ENCODE measurements at regions not wholly inside any gene's neighbourhood (a gene's known extent, or its start where the extent isn't known, plus 50 kb on each side); places are given as distances from the start of the nearest gene placed in this dataset.

GRCh38 chr1:191536791-191537429 is 621.4 kb upstream of the RGS18 start:
- H3K27me3 ChIP-seq, result no peaks in the 10 kb centered on the region
- H3K9me3 ChIP-seq, result no peaks in the 10 kb centered on the region
- TF ChIP-seq CTCF (IDR thresholded peaks at IDR 0.05), result no peak
- no peaks in the 10 kb centered on the region for H3K4me1 ChIP-seq (ENCODE audit: control insufficient read depth in 1 of 2, insufficient read depth in 1 of 2, low read depth in 1 of 2, low read length in 1 of 2)
- H3K4me3 ChIP-seq (ENCODE audit: low read depth in 1 of 2, low read length in 1 of 2), result no peak overlapping the region
- H3K36me3 ChIP-seq, result no peaks in the 10 kb centered on the region
- H3K27ac ChIP-seq, result no peak overlapping the region

- no peak for TF ChIP-seq CTCF (IDR thresholded peaks at IDR 0.05)
- Histone ChIP-seq H3K4me3 (ENCODE audit: low read depth in 1 of 2, low read length in 1 of 2) (no peak overlapping the region), H3K27ac (no peak overlapping the region), H3K4me1 (ENCODE audit: control insufficient read depth in 1 of 2, insufficient read depth in 1 of 2, low read depth in 1 of 2, low read length in 1 of 2) (no peaks in the 10 kb centered on the region), H3K9me3 (no peaks in the 10 kb centered on the region), H3K27me3 (no peaks in the 10 kb centered on the region), H3K36me3 (no peaks in the 10 kb centered on the region)
Measured at GRCh38 chr1:191541758-191542157, 616.5 kb upstream of the RGS18 start.

- no peak overlapping the region for H3K4me3 ChIP-seq (ENCODE audit: low read depth in 1 of 2, low read length in 1 of 2)
- H3K9me3 ChIP-seq, result no peaks in the 10 kb centered on the region
- no peak overlapping the region for H3K27ac ChIP-seq
- H3K27me3 ChIP-seq, result no peaks in the 10 kb centered on the region
- no peaks in the 10 kb centered on the region for H3K36me3 ChIP-seq
- H3K4me1 ChIP-seq (ENCODE audit: control insufficient read depth in 1 of 2, insufficient read depth in 1 of 2, low read depth in 1 of 2, low read length in 1 of 2), result no peaks in the 10 kb centered on the region
- TF ChIP-seq CTCF (IDR thresholded peaks at IDR 0.05), result no peak
Measured at GRCh38 chr1:191542444-191542843, 615.8 kb upstream of the RGS18 start.

- TF ChIP-seq CTCF (IDR thresholded peaks at IDR 0.05), result no peak
- H3K36me3 ChIP-seq, result no peaks in the 10 kb centered on the region
- no peaks in the 10 kb centered on the region for H3K27me3 ChIP-seq
- H3K4me1 ChIP-seq (ENCODE audit: control insufficient read depth in 1 of 2, insufficient read depth in 1 of 2, low read depth in 1 of 2, low read length in 1 of 2), result no peaks in the 10 kb centered on the region
- no peaks in the 10 kb centered on the region for H3K9me3 ChIP-seq
- H3K27ac ChIP-seq, result no peak overlapping the region
- H3K4me3 ChIP-seq (ENCODE audit: low read depth in 1 of 2, low read length in 1 of 2), result no peak overlapping the region
Measured at GRCh38 chr1:191546803-191547202, 611.5 kb upstream of the RGS18 start.

- Histone ChIP-seq H3K4me3 (ENCODE audit: low read depth in 1 of 2, low read length in 1 of 2) (no peak overlapping the region), H3K27me3 (no peaks in the 10 kb centered on the region), H3K36me3 (no peaks in the 10 kb centered on the region), H3K9me3 (no peaks in the 10 kb centered on the region), H3K4me1 (ENCODE audit: control insufficient read depth in 1 of 2, insufficient read depth in 1 of 2, low read depth in 1 of 2, low read length in 1 of 2) (no peaks in the 10 kb centered on the region), H3K27ac (no peak overlapping the region)
- TF ChIP-seq CTCF (IDR thresholded peaks at IDR 0.05), result no peak
Measured at GRCh38 chr1:191551019-191551418, 607.2 kb upstream of the RGS18 start.

GRCh38 chr1:191558379-191558778 is 599.9 kb upstream of the RGS18 start:
- H3K4me1 ChIP-seq (ENCODE audit: control insufficient read depth in 1 of 2, insufficient read depth in 1 of 2, low read depth in 1 of 2, low read length in 1 of 2), result no peaks in the 10 kb centered on the region
- no peak for TF ChIP-seq CTCF (IDR thresholded peaks at IDR 0.05)
- H3K36me3 ChIP-seq, result no peaks in the 10 kb centered on the region
- no peak overlapping the region for H3K27ac ChIP-seq
- no peak overlapping the region for H3K4me3 ChIP-seq (ENCODE audit: low read depth in 1 of 2, low read length in 1 of 2)
- H3K9me3 ChIP-seq, result no peaks in the 10 kb centered on the region
- H3K27me3 ChIP-seq, result no peaks in the 10 kb centered on the region

All from neutrophil (primary cell).